ENCODE measurements at regions not wholly inside any gene's neighbourhood (a gene's known extent, or its start where the extent isn't known, plus 50 kb on each side); places are given as distances from the start of the nearest gene placed in this dataset.

DNA sequence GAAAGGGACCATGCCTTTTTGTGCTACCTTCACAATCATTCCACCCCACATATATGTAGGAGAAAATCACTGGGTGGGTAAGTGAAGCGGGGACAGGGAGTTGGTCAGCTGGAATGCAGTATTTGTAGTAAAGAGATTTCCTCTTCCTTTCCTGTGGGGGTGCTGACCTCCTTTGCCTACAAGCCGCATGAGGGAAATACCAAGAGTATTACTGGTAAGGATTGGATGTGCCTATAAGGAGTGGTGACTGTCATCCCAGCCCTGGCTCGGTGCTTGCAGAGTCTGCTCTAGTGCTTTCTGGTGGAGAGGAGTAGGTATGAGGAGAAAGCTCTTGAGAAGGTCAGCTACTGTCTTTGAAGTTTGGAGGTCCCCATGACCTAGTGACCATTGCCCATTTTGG is 324.6 kb downstream of the HRH4 start:
- Histone ChIP-seq H3K4me1 (no peaks in the 10 kb centered on the region), H3K9me3 (no peaks in the 10 kb centered on the region), H3K4me3 (no peak overlapping the region), H3K36me3 (no peaks in the 10 kb centered on the region), H3K27me3 (no peaks in the 10 kb centered on the region), H3K27ac (no peak overlapping the region)
- WGBS, 2 donors: 70 to 76% methylated on average over 2 to 3 of the region's 3 CpGs
- TF ChIP-seq POLR2A (IDR thresholded peaks at IDR 0.05) (no peak), POLR2AphosphoS5 (IDR thresholded peaks at IDR 0.05) (no peak), EP300 (IDR thresholded peaks at IDR 0.05) (no peak), CTCF (IDR thresholded peaks at IDR 0.05) (no peak)
- DNase-seq (no peak), ATAC-seq (ENCODE audit: low FRiP score in 2 of 2) (no peak)

GRCh38 chr18:24786027-24786426 is 325.6 kb downstream of the HRH4 start:
- no peak overlapping the region for H3K4me3 ChIP-seq

DNA sequence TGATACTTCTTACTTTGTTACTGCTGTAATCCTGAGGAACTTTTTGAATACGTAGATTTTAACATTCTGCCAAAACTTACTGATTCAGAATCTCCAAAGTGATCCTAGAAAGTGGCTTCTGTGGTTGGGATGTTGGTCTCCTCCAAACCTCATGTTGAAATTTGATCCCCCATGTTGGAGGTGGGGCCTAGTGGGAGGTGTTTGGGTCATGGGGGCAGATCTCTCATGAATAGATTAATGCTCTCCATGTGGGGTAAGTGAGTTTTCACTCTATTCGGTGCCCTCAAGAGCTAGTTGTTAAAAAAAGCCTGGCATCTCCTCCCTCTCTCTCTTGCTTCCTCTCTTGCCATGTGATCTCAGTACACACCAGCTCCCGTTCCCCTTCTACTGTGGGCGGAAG is 329.9 kb downstream of the HRH4 start:
- Histone ChIP-seq H3K4me3 (no peak overlapping the region), H3K4me1 (peaks cover 0 to 6% (median 0%) of the 10 kb centered on the region in 4 donors), H3K9me3 (no peaks in the 10 kb centered on the region), H3K36me3 (no peaks in the 10 kb centered on the region), H3K27me3 (no peaks in the 10 kb centered on the region), H3K27ac (no peak overlapping the region)
- no peak for ATAC-seq (ENCODE audit: low FRiP score in 2 of 2)
- DNase-seq: no peak
- no peak for TF ChIP-seq CTCF (IDR thresholded peaks at IDR 0.05)
- TF ChIP-seq EP300 (IDR thresholded peaks at IDR 0.05): no peak
- WGBS, 2 donors: 70 to 78% methylated on average over 4 of the region's 4 CpGs

More at GRCh38 chr18:24786027-24786426, 325.6 kb downstream of the HRH4 start:
- Histone ChIP-seq H3K9me3 (no peaks in the 10 kb centered on the region), H3K4me1 (no peaks in the 10 kb centered on the region), H3K27ac (no peak overlapping the region), H3K27me3 (no peaks in the 10 kb centered on the region), H3K36me3 (no peaks in the 10 kb centered on the region)
- DNase-seq (no peak), ATAC-seq (ENCODE audit: low FRiP score in 2 of 2) (no peak)
- WGBS, 2 donors: 63 to 78% methylated on average over 2 of the region's 2 CpGs
- no peak for TF ChIP-seq EP300 (IDR thresholded peaks at IDR 0.05)
- no peak for TF ChIP-seq POLR2AphosphoS5 (IDR thresholded peaks at IDR 0.05)
- no peak for TF ChIP-seq POLR2A (IDR thresholded peaks at IDR 0.05)
- TF ChIP-seq CTCF (IDR thresholded peaks at IDR 0.05): no peak

DNA sequence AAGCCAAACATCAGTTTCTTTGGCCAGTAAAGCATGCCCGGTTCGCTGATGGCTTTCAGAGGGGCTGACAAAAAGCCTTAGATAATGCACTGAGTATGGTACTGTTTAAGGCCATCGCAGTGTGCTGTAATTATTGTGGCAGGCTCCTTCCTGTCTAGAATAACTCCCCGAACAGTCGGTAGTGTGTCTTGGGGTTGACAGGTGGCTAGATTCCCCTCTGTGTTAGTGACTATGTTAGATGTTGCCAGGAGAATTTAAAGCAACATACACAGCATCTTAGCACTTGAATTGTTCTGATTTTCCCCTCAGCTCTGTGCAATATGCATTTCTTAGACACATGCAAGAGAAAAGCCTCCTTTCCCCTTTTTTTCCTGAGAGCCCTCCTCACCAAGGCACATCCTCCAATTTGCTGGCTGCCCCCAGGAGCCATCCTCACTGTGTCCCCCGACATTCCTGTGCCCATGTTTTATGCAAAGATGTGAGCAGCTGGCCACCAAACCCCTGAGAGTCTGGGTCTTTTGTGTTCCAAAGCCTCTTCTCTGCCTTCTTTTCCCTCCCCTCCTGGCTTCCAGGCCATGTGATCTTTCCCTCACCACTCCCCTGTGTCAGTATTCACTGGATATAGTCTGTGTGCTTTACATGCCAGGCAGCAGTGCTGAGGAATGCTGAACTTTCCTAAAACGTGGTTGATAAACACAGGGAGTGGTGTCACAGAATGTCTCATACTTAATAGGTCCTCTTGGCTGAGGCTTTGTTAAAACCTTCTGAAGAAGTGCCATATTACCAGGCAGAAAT is 331.5 kb downstream of the HRH4 start:
- H3K36me3 ChIP-seq: no peaks in the 10 kb centered on the region
- 42 to 51% methylated on average over 7 of the region's 7 CpGs for WGBS, 2 donors
- DNase-seq (no peak), ATAC-seq (ENCODE audit: low FRiP score in 2 of 2) (peak in 1 of 2 donors; percentile 76)
- TF ChIP-seq POLR2AphosphoS5 (IDR thresholded peaks at IDR 0.05): no peak
- no peak for TF ChIP-seq POLR2A (IDR thresholded peaks at IDR 0.05)
- no peak for TF ChIP-seq CTCF (IDR thresholded peaks at IDR 0.05)
- no peak for TF ChIP-seq EP300 (IDR thresholded peaks at IDR 0.05)
- no peak overlapping the region for H3K27ac ChIP-seq
- no peaks in the 10 kb centered on the region for H3K27me3 ChIP-seq
- H3K4me3 ChIP-seq: no peak overlapping the region
- peaks cover 0 to 6% (median 0%) of the 10 kb centered on the region in 4 donors for H3K4me1 ChIP-seq
- no peaks in the 10 kb centered on the region for H3K9me3 ChIP-seq

DNA sequence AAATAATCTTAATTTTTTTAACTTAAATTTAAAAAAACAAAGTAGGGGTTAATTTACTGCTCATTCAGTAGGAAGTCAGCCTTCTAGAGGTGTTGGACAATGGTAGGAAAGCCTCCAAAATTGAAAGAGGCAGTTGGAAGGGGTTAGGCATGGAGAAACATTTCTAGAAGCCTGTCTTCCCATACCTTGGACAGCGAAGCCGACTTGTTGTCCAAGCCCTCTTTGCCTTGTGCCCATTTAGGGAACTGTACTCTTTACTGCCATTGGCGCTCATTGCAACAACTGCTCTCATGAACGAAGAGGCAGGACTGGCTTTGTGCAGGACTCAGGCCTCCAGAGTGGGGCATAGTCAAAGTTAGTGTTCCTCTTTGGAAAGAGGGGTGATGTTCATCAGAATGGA is 333.3 kb downstream of the HRH4 start:
- Histone ChIP-seq H3K4me1 (peaks cover 0 to 6% (median 0%) of the 10 kb centered on the region in 4 donors), H3K9me3 (no peaks in the 10 kb centered on the region), H3K36me3 (no peaks in the 10 kb centered on the region), H3K27me3 (no peaks in the 10 kb centered on the region), H3K27ac (no peak overlapping the region), H3K4me3 (no peak overlapping the region)
- WGBS, 2 donors: 93 to 96% methylated on average over 4 of the region's 4 CpGs
- ATAC-seq (ENCODE audit: low FRiP score in 2 of 2) (no peak), DNase-seq (no peak)
- no peak for TF ChIP-seq POLR2AphosphoS5 (IDR thresholded peaks at IDR 0.05)
- TF ChIP-seq EP300 (IDR thresholded peaks at IDR 0.05): no peak
- no peak for TF ChIP-seq CTCF (IDR thresholded peaks at IDR 0.05)
- no peak for TF ChIP-seq POLR2A (IDR thresholded peaks at IDR 0.05)
